GM19023 (cell line): ENCODE measurements at regions not wholly inside any gene's neighbourhood (a gene's known extent, or its start where the extent isn't known, plus 50 kb on each side); places are given as distances from the start of the nearest gene placed in this dataset.

Experiments
- ATAC-seq: cut with Tn5 transposase; IDR thresholded peaks from one replicate; pipeline ENCODE4 v1.9.1; 2021; ENCODE audit warnings: mild to moderate bottlenecking, moderate library complexity; ENCODE audit not compliant: unreplicated experiment

DNA sequence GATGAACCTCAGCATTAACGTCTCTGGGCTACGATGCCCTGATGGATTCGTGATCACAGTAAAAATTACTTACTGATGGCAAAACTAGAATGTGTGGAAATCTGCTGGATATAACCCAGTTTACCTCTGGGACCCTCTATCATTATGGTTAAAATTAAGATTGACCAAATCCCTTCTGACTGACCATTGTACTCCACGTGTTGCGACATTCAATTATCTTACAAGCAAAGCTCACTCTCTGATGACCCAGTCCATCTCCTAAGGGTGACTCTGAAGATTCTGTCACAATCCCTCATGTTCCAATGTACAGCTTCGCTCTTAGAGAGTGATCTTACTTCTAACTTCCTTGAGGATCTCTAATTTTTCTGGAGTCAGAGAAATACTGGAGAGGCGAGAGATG, 288.5 kb upstream of the RUNX1 start:
- ATAC-seq: no peak

DNA sequence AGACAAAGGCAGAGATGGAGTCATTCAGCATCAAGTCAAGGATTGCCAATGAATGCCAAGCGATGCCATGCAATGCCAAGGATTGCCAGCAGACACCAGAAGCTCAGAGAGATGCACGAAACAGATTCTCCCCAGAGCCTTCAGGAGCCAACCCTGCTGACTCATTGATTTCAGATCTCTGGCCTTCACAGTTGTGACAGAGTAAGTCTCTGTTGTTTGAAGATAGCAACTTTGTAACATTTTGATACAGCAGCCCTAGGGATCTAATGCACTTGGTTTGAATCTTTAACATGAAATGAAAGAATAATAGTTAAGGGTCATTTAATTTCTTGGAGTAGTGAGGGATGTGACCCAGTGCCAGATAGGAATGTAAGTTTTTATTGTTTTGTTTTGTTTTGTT, 287.4 kb upstream of the RUNX1 start:
- no peak for ATAC-seq

DNA sequence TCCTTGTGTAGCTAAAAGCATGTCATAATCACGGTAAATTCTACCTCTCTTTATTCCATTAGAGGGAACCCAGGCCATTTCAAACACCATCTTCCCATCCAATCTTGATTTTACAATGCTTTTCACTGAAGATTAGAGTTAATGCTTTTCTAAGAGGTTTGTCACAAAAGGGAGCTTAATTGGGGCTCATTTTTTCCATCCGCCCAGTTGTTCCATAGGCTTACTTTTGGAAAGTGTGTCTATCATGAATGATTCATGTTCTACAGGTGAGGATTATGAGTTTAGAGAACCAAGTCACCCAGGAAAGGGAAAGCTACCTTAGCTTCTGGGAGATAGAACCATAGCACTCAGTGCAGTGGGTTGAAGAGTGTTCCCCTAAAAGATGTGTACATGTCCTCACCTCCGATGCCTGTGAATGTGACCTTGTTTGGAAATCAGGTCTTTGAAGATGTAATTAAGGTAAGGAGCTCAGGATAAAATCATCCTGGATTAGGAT, 286.9 kb upstream of the RUNX1 start:
- ATAC-seq: no peak

DNA sequence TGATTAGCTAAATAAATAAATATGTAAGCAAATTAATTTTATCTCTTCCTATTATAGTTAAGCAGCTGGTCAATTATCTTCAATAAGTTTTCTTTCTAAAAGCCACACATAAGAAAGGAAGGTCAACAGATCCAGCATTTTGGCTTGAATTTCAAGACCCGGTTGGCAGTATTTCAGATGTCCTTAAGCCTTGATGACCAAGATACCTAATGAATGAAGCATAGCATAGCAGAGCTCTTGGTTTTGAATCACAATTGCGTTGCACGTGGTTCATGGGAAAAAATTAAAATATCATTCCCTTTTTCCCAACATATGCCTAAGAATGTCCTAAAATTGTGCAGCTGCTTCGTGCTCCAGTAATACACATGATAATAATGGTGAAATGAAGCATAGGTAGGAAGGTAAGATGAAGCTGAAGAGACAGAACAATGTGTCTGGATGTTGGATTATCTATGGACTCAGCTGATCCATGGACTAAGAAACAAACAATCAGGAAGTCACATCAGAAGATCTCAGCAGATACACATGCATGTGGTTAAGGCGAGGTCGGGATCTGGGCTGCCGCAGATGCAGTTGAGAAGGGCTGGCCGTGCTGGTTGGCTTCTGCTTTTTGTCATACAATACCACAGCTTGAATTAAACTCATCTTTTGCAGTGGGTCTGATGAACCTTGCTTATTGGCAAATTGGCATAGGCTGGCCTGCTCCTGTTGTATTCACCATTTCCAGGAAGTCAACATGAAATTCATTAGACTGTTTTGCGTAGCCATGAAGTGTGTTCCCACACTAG, 284.9 kb upstream of the RUNX1 start:
- ATAC-seq: no peak

DNA sequence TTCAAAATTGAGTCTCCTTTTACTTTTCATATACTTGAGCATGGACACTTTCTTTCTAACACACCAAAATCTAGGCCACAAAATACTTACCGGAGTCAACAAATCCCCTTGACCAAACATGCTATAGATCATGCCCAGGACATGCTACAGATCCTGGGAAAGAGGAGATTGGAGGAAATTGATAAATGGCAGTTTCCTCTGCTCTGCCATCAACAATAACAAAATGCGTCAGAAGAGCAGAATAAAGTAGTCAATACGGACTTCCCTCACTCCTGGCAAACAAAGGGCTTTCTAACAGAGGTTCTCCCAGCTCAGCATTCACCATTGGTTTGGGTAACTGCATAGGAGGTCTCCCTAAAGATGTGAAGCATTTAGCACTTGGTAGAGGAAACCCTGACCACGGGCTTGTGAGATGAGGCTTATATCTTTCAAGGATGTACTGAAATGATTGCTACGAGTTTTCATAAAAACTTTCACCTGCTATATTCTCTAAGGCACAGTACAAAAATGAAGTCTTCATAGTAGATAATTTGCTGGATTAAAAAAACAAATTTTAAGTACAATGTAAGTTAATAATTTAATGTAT, 283.8 kb upstream of the RUNX1 start:
- ATAC-seq: no peak

DNA sequence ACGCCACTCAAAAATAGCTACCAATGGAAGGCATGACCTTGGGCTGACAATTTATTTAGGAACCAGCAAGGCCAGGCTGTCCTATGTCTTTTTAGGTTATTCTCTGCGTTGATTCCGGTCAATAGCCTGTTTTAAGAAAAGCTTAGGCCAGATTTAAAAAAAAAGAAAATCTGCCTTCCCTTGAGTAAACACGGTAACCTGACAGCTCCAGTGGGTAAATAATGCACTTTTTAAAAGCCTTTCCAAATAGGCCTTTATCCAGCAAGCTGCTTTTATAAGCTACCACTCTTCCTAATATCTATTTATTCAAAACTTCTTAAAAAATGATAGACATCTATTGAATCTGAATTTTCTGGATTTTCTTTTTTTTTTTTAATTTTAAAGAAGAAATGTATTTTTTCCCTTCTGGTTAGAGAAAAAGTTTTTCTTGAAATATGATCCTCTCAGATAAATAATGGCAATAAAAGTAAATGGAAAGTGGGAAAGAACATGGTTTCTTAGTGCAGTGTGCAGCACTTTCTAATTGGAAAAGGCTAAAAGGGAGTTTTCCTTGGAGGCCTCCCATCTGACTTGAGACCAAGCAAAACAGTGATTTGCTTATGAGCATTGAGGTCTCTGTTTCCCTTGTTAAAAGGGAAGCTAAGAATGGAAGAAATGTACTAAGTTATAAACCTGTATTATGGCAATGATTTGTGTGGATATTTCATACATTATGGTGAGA, 281.0 kb upstream of the RUNX1 start:
- no peak for ATAC-seq

- ATAC-seq: no peak
Measured at GRCh38 chr21:35328856-35329455, 279.9 kb upstream of the RUNX1 start.

DNA sequence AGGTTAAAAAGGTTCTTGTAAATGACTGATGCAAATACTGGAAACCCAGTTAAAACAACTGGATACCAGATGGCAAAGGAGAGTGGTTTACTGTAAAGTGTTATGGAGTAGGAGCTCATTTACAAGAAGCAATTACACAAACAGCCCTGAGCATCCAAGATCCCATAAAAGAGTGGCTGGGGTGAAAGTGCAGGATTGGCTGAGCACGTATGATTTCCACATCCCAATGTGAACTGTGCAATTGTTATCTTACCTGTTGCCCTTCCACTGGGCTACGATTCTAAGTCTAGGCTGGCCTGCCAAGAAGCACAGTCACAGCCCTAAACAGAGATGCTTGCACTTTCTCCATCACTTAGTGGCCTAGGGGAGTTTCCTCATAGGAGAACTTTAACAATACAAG, 277.6 kb upstream of the RUNX1 start:
- ATAC-seq: no peak

DNA sequence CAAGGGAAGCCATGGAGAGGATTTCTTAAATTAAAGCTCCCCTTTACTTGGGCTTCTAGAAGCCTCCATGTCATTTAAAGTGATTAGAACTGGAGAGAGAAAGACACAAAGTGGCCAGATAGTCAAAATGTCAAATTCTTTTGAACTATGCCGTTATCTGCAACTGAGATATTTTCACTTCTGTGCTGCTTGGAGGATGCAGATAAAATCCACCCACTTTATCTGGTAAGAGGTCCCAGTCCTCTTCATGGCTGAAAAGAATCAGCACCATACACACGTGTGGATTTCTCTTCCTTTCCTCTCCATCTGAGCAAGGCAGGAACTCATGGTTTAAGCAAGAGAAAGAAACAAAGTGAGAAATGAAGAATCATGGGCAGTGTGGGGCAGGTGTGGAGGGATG, 276.9 kb upstream of the RUNX1 start:
- ATAC-seq: no peak

DNA sequence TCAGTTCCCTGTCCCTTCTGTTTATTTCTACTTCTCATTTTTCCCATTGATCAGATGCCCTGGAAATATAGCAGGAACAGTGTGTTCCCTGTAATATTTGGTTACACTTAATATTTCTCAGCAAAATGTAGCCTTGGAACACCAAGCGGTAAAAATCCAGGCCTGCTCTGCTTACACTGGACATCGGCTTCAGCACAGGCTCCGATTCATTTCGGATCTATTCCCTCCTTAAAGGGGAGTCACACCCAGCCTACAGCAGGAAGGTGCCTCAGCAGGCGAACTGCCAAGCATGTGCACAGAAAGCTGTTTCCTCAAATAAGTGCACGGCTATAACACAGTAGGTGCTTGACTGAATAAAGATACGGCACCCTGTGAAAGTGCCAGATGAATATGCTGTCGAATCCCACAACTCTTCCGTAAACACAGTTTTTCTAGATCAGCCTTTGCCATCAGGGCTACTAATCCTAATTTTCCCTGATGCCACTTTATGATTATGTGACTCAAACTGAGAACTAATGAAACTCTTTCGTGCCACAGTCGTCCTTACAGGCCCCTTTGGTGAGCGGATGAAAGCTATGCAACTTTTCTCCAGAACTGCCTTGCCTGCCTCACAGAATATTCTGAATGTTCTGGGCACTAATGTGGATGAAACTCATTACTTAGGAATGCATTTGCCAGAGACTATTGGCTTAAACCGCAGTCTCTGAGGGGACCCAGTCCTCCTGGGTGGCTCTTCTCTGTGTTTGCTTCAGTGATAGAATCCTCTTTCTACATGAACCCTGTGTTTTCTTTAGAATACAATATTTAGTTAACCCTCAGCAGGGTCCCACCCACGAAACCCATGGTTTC, 275.5 kb upstream of the RUNX1 start:
- ATAC-seq: no peak

GRCh38 chr21:35323947-35324346, 274.8 kb upstream of the RUNX1 start:
- ATAC-seq: no peak

DNA sequence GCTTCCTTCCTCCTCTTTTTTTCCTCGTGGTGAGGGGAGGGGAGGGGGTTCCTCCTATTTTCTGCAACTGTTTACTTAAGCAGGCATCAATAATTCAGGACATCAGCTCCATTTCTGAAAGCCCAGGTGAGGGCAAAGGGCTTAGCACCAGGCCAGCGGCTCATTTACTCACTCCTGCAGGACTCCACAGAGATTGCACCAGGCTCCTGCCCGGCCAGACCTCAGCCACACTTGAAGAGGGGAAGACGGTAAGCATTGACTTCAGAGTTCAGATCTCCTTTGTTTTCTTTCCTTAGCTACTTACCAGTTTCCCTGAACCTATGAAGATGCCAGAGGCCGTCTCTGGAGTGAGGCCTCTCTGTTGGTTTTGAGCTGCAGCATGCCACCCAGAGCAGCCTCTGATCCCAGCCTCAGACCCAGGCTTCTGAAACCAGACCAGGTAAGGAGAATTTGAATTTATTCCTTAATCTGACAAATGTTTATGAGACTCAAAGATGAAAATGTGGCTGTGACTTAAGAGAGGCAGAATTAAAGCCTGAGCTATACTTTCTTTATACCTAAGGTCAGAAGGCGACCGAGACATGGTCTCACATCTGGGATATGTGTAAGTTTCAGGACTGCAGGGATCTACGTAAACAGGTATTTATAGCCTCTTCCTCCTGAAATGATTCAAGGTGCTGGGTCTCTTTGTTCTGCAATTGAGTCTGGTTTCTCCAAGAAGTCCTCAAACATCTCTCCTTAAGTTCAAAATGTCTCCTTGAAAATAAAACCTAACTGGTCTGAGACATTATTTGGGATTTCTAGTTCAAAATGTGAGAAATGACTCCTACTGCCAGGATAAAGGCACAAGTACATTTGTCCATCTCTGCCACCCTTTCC, 272.5 kb upstream of the RUNX1 start:
- ATAC-seq: no peak

- ATAC-seq: no peak
Measured at GRCh38 chr21:35319684-35320283, 270.7 kb upstream of the RUNX1 start.

GRCh38 chr21:35316933-35317332, 267.8 kb upstream of the RUNX1 start:
- ATAC-seq: no peak

GRCh38 chr21:35316456-35316855, 267.4 kb upstream of the RUNX1 start:
- no peak for ATAC-seq

- no peak for ATAC-seq
Measured at GRCh38 chr21:35314857-35315582, 265.9 kb upstream of the RUNX1 start.

DNA sequence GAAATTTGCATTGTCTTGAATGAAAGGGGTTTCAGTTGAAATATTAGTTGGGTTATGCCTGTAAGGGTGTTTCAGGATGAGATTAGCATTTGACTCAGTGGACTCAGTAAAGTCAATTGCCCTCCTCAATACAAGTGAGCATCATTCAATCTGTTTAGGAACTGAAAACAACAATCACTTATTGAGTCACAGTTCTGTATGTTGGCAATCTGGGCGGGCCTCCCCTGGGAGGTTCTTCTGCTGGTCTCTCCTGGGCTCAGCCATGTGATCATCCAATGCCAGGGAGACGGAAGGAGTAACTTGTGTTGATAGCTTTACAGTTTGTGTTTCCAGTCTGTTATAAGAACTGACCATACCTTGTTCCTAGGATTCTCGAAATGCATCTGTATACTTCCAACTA, 262.9 kb upstream of the RUNX1 start:
- ATAC-seq: no peak

DNA sequence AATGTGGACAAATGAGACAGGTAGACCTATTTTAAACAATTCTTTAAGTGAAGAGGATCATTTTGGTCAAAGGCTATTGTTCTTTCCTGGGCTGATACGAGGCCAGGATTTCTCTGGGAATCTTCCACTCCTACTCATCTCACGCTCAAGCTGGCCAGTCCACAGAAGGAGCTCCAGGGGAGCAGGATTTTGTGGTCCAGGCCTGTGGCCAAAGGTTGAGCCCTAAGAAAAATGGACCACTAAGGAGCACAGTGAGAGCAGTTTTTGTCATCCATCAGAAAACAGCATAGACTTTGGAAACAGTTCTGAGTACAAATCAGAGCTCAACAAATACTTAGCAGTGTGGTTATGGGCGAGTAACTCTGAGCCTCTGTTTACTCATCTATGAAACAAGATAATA, 260.2 kb upstream of the RUNX1 start:
- no peak for ATAC-seq

DNA sequence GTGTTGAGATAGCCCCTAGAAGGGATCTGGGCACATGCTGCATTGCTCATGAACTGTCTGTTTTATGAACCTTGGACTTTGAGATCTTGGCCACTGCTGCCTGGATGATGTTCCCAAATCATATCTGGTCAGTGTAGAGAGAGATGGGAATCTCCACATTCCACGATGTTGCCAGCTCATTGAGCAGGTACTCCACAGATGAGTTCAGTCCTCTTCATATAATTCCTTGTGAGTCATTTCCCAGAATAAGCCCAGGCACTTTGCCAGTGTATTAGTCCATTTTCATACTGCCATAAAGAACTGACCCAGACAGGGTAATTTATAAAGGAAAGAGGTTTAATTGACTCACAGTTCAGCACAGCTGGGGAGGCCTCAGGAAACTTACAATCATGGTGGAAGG, 254.0 kb upstream of the RUNX1 start:
- no peak for ATAC-seq
